ENCODE measurements at regions not wholly inside any gene's neighbourhood (a gene's known extent, or its start where the extent isn't known, plus 50 kb on each side); places are given as distances from the start of the nearest gene placed in this dataset.
"Not testable (repeated sequence)": the region's sequence is repeated elsewhere in the genome, so short reads cannot be mapped to it uniquely, and the experiment has no call there.

GRCh38 chr3:82261013-82261412 lies 499.6 kb upstream of the GBE1 start:
- DNase-seq: no peak

- DNase-seq: no peak
Observed at GRCh38 chr3:82259994-82260393, 498.5 kb upstream of the GBE1 start.

GRCh38 chr3:82240322-82240721 lies 478.9 kb upstream of the GBE1 start:
- no peak for DNase-seq

GRCh38 chr3:82236257-82236656 lies 474.8 kb upstream of the GBE1 start:
- DNase-seq: no peak

GRCh38 chr3:82229397-82229796 lies 468.0 kb upstream of the GBE1 start:
- no peak for DNase-seq

- DNase-seq: no peak
Observed at GRCh38 chr3:82224661-82225060, 463.2 kb upstream of the GBE1 start.

- no peak for DNase-seq
Observed at GRCh38 chr3:82222401-82222800, 461.0 kb upstream of the GBE1 start.

GRCh38 chr3:82217571-82217970 lies 456.1 kb upstream of the GBE1 start:
- no peak for DNase-seq

GRCh38 chr3:82208002-82208710 lies 446.7 kb upstream of the GBE1 start:
- DNase-seq: no peak

GRCh38 chr3:82202269-82202668 lies 440.8 kb upstream of the GBE1 start:
- DNase-seq: no peak

GRCh38 chr3:82201316-82201715 lies 439.9 kb upstream of the GBE1 start:
- no peak for DNase-seq

- DNase-seq: no peak
Observed at GRCh38 chr3:82198009-82198408, 436.6 kb upstream of the GBE1 start.

GRCh38 chr3:82196645-82197044 lies 435.2 kb upstream of the GBE1 start:
- no peak for DNase-seq

GRCh38 chr3:82194870-82195269 lies 433.4 kb upstream of the GBE1 start:
- no peak for DNase-seq

GRCh38 chr3:82186017-82186416 lies 424.6 kb upstream of the GBE1 start:
- no peak for DNase-seq

- no peak for DNase-seq
Observed at GRCh38 chr3:82179291-82179690, 417.8 kb upstream of the GBE1 start.

- DNase-seq: no peak
Observed at GRCh38 chr3:82178291-82178690, 416.8 kb upstream of the GBE1 start.

- DNase-seq: no peak
Observed at GRCh38 chr3:82177774-82178173, 416.3 kb upstream of the GBE1 start.

- DNase-seq: no peak
Observed at GRCh38 chr3:82165266-82165665, 403.8 kb upstream of the GBE1 start.

GRCh38 chr3:82163907-82164520 lies 402.6 kb upstream of the GBE1 start:
- DNase-seq: no peak

GRCh38 chr3:82157952-82158351 lies 396.5 kb upstream of the GBE1 start:
- no peak for DNase-seq

- not testable (repeated sequence) for DNase-seq
Observed at GRCh38 chr3:82153892-82154291, 392.4 kb upstream of the GBE1 start.

- DNase-seq: no peak
Observed at GRCh38 chr3:82145742-82146141, 384.3 kb upstream of the GBE1 start.

GRCh38 chr3:82144811-82145210 lies 383.4 kb upstream of the GBE1 start:
- no peak for DNase-seq
